Suprapubic skin (tissue), 4 donors: ENCODE measurements at regions not wholly inside any gene's neighbourhood (a gene's known extent, or its start where the extent isn't known, plus 50 kb on each side); places are given as distances from the start of the nearest gene placed in this dataset.

Experiments
- CTCF ChIP-seq, 2 donors: fragments of 200-600 bp in 1 of 2; fragments of 450-650 bp in 1 of 2; sonication (generic) in 1 of 2; IDR thresholded peaks; one replicate each; pipeline ENCODE4 v1.5.1; 2016 to 2019; ENCODE audit warnings: antibody characterized with exemption in 2 of 2, mild to moderate bottlenecking in 1 of 2, moderate library complexity in 1 of 2
- EP300 ChIP-seq: sonication (generic); formaldehyde crosslinking; IDR thresholded peaks from one replicate; pipeline ENCODE4 v1.6.1; 2017; ENCODE audit warnings: antibody characterized with exemption
- POLR2A ChIP-seq, 2 donors: fragments of 450-650 bp; IDR thresholded peaks; one replicate each; pipeline ENCODE4 v1.6.1; 2017; ENCODE audit warnings: antibody characterized with exemption in 2 of 2, mild to moderate bottlenecking in 2 of 2, moderate library complexity in 2 of 2
- POLR2AphosphoS5 ChIP-seq, 3 donors: sonication (generic); formaldehyde crosslinking; IDR thresholded peaks; one replicate each; pipeline ENCODE4 v1.6.1; 2017; ENCODE audit warnings: antibody characterized with exemption in 3 of 3

DNA sequence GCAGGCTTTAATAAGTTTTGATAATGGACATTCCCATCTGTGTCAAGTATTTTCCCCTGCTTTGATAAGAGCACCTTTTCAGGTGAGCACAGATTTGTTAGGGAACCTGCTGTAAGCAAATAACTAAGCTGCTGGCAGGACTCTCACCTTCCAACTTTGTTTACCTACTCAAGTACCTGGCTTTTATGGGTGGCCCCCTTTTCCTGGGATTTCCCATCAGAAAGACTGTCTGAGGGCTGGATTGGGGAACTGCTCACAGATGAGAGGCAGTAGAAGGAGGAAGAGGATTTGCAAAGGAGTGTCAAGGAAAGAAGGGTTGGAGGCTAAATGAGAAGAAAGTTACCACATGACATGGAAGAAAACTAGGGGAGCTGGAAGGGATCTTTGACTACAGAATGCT, 210.1 kb upstream of the RIMS1 start:
- TF ChIP-seq CTCF (IDR thresholded peaks at IDR 0.05) (no peak), POLR2A (IDR thresholded peaks at IDR 0.05) (no peak), POLR2AphosphoS5 (IDR thresholded peaks at IDR 0.05) (no peak), EP300 (no peak)
